Breast epithelium (tissue), 4 donors: ENCODE measurements at regions not wholly inside any gene's neighbourhood (a gene's known extent, or its start where the extent isn't known, plus 50 kb on each side); places are given as distances from the start of the nearest gene placed in this dataset.

ENCODE experiments used
- DNase-seq, 2 donors: peaks; one replicate each; pipeline ENCODE4 v3.0.0-alpha.2; 2019; ENCODE audit warnings: low spot score in 2 of 2
- H3K27ac ChIP-seq, 2 donors: fragments of 200-600 bp; sonication (generic) in 1 of 2; one replicate each; pipeline ENCODE4 v1.5.1; 2016 to 2019; ENCODE audit warnings: mild to moderate bottlenecking in 1 of 2
- H3K27me3 ChIP-seq, 2 donors: fragments of 200-600 bp; sonication (generic) in 1 of 2; one replicate each; pipeline versions ENCODE4 v1.5.1 to v1.6.0; 2017 to 2019; ENCODE audit warnings: control low read depth in 1 of 2, mild to moderate bottlenecking in 1 of 2
- H3K36me3 ChIP-seq: fragments of 200-600 bp; one replicate; pipeline ENCODE4 v1.5.1; 2019
- H3K4me1 ChIP-seq, 2 donors: fragments of 200-600 bp; sonication (generic); one replicate each; pipeline ENCODE4 v1.5.1; 2016 to 2019; ENCODE audit warnings: control low read depth in 1 of 2
- H3K4me3 ChIP-seq, 3 donors: fragments of 200-600 bp; sonication (generic); 1 replicate in 2 of 3; 2 replicates in 1 of 3; pipeline ENCODE4 v1.5.1; 2016 to 2019; ENCODE audit warnings: mild to moderate bottlenecking in 3 of 3, moderate library complexity in 2 of 3
- H3K9me3 ChIP-seq, 2 donors: fragments of 200-600 bp; sonication (generic) in 1 of 2; one replicate each; pipeline ENCODE4 v1.5.1; 2016 to 2019; ENCODE audit warnings: control low read depth in 1 of 2
- POLR2A ChIP-seq: fragments of 450-650 bp; IDR thresholded peaks from one replicate; pipeline ENCODE4 v1.6.1; 2016; ENCODE audit warnings: antibody characterized with exemption, mild to moderate bottlenecking, moderate library complexity
- POLR2AphosphoS5 ChIP-seq, 3 donors: sonication (generic); formaldehyde crosslinking; IDR thresholded peaks; one replicate each; pipeline ENCODE4 v1.6.1; 2017; ENCODE audit warnings: antibody characterized with exemption in 3 of 3
- intact Hi-C: fragments of 100-400 bp; cut with DNase I; formaldehyde crosslinking; loops from one replicate; pipeline ENCODE4 v1.15.1; 2023; ENCODE audit warnings: low total_unique reads
- TF ChIP-seq, protein P1 (sequence below), 3 donors: fragments of 450-650 bp; IDR thresholded peaks; one replicate each; pipeline ENCODE4 v1.5.1; 2016 to 2017; ENCODE audit warnings: antibody characterized with exemption in 3 of 3, mild to moderate bottlenecking in 3 of 3, moderate library complexity in 3 of 3

DNA sequence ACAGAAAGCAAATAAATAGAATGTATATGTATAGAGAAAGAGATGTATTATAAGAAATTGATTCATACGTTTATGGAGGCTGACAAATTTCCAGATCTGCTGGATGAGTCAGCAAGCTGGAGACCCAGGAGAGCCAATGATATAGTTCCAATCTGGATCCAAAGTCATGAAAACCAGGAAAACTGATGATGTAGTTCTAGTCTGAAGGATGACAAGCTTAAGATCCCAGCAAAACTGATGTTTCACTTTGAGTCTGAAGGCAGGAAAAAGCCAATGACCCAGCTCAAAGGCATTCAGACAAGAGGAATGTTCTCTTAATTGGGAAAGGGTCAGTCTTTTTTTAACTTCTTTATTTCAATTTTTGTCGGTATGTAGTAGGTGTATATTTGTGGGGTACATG, 102.6 kb downstream of the LHFPL1 start:
- H3K9me3 ChIP-seq = peaks cover 0 to 16% of the 10 kb centered on the region in 2 donors
- peaks cover 0 to 34% of the 10 kb centered on the region in 2 donors for H3K27me3 ChIP-seq
- intact Hi-C loops = no loop called here
- H3K27ac ChIP-seq = no peak overlapping the region
- TF ChIP-seq, protein P1, sequence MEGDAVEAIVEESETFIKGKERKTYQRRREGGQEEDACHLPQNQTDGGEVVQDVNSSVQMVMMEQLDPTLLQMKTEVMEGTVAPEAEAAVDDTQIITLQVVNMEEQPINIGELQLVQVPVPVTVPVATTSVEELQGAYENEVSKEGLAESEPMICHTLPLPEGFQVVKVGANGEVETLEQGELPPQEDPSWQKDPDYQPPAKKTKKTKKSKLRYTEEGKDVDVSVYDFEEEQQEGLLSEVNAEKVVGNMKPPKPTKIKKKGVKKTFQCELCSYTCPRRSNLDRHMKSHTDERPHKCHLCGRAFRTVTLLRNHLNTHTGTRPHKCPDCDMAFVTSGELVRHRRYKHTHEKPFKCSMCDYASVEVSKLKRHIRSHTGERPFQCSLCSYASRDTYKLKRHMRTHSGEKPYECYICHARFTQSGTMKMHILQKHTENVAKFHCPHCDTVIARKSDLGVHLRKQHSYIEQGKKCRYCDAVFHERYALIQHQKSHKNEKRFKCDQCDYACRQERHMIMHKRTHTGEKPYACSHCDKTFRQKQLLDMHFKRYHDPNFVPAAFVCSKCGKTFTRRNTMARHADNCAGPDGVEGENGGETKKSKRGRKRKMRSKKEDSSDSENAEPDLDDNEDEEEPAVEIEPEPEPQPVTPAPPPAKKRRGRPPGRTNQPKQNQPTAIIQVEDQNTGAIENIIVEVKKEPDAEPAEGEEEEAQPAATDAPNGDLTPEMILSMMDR (IDR thresholded peaks at IDR 0.05) = no peak
- TF ChIP-seq POLR2A = no peak
- TF ChIP-seq POLR2AphosphoS5 (IDR thresholded peaks at IDR 0.05) = no peak
- DNase-seq = no peak
- H3K36me3 ChIP-seq = no peaks in the 10 kb centered on the region
- no peaks in the 10 kb centered on the region for H3K4me1 ChIP-seq
- no peak overlapping the region for H3K4me3 ChIP-seq

DNA sequence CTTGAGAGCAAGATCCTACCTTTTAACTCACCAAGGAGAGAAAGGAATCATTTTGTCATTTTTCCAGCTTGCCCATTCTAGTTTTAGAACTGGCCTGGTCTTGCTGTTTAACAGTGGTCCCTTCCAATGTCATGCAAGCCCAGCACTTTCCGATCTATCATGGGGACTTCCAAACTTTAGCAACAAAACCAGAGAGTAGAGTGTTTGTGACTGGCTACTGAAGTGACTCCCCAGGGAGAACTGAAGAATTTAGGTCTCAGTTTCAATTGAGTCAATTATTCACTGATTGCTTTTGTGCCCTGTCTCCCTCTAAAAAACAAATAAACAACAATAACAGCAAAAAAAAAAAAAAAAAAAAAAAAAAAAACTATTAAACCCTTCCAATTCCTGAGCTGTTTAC, 108.3 kb downstream of the LHFPL1 start:
- intact Hi-C loops = no loop called here
- H3K36me3 ChIP-seq = no peaks in the 10 kb centered on the region
- H3K9me3 ChIP-seq = peaks cover 0 to 3% of the 10 kb centered on the region in 2 donors
- TF ChIP-seq POLR2A = no peak
- TF ChIP-seq, protein P1 (IDR thresholded peaks at IDR 0.05) = no peak
- no peak for TF ChIP-seq POLR2AphosphoS5 (IDR thresholded peaks at IDR 0.05)
- no peak overlapping the region for H3K27ac ChIP-seq
- H3K27me3 ChIP-seq = peaks cover 0 to 30% of the 10 kb centered on the region in 2 donors
- no peak overlapping the region for H3K4me3 ChIP-seq
- DNase-seq = no peak
- H3K4me1 ChIP-seq = no peaks in the 10 kb centered on the region

DNA sequence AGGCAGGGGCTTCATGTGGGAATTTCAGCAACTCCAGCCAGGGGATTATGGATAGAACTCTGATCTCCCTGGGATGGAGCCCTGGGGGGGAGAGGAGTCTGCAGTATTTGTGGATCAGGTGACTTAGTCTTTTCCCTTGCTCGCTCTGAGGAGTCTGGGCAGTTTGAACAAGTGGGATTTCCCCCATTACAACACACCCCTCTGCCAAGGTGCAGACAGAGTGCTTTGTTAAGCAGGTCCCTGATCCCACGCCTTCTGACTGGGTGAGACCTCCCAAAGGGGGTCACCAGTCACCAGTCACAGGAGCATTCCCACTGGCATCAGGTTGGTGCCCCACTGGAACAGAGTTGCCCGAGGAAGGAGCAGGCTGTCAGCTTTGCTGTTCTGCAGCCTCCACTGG, 123.9 kb downstream of the LHFPL1 start:
- Histone ChIP-seq H3K9me3 (no peaks in the 10 kb centered on the region), H3K4me1 (no peaks in the 10 kb centered on the region), H3K36me3 (no peaks in the 10 kb centered on the region), H3K27me3 (peaks cover 0 to 53% of the 10 kb centered on the region in 2 donors), H3K4me3 (no peak overlapping the region), H3K27ac (no peak overlapping the region)
- TF ChIP-seq, protein P1 (IDR thresholded peaks at IDR 0.05) = no peak
- TF ChIP-seq POLR2AphosphoS5 (IDR thresholded peaks at IDR 0.05) = no peak
- TF ChIP-seq POLR2A = no peak
- intact Hi-C loops = no loop called here
- DNase-seq = no peak

DNA sequence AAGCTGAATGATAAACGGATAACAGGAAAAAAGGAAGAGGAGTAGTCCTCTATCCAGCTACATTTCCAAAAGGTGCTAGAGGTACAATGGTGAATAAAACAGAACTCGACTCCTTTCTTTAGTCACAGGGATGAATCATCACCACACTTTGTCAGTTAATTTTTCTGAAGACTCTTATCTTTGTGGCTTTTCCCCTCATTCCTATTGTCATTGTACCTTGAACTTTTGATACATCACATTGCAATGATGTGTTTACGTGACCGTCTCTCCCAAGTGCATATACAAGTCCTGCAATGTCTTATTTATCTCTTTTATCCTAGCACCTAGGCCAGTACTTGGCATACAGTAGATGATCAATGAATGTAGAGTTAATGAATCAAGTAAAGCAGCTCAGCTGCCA, 134.7 kb downstream of the LHFPL1 start:
- no peak for TF ChIP-seq POLR2A
- TF ChIP-seq, protein P1 (IDR thresholded peaks at IDR 0.05) = no peak
- TF ChIP-seq POLR2AphosphoS5 (IDR thresholded peaks at IDR 0.05) = no peak
- no peak for DNase-seq
- no peaks in the 10 kb centered on the region for H3K36me3 ChIP-seq
- peaks cover 0 to 6% of the 10 kb centered on the region in 2 donors for H3K9me3 ChIP-seq
- peaks cover 0 to 7% of the 10 kb centered on the region in 2 donors for H3K27me3 ChIP-seq
- H3K27ac ChIP-seq = no peak overlapping the region
- no peaks in the 10 kb centered on the region for H3K4me1 ChIP-seq
- no peak overlapping the region for H3K4me3 ChIP-seq
- intact Hi-C loops = no loop called here

DNA sequence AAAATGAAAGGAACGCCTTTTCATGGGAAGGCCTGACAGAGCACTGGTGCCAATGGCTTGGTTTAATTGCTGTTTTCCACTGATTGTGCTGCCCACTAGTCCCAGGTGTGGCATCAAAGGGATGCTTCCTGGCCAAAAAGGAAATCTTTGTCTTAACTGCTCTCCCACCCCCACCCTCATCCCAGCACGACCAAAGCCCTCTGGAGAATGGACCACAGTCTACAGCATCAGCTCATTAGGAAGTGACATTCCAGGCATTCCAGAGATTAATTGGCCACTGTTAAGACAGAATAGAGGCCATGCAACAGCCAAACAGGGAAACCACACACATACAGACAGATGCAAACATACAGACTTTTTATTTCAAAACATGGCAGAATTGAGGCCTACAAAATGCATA, 143.2 kb downstream of the LHFPL1 start:
- TF ChIP-seq POLR2A (no peak), POLR2AphosphoS5 (IDR thresholded peaks at IDR 0.05) (no peak)
- TF ChIP-seq, protein P1 (IDR thresholded peaks at IDR 0.05) = no peak
- intact Hi-C loops = no loop called here
- DNase-seq = no peak
- no peaks in the 10 kb centered on the region for H3K36me3 ChIP-seq
- H3K27me3 ChIP-seq = peaks cover 0 to 16% of the 10 kb centered on the region in 2 donors
- H3K9me3 ChIP-seq = no peaks in the 10 kb centered on the region
- H3K4me1 ChIP-seq = no peaks in the 10 kb centered on the region
- no peak overlapping the region for H3K4me3 ChIP-seq
- H3K27ac ChIP-seq = no peak overlapping the region
